ENCODE measurements at regions not wholly inside any gene's neighbourhood (a gene's known extent, or its start where the extent isn't known, plus 50 kb on each side); places are given as distances from the start of the nearest gene placed in this dataset.
"Not testable (repeated sequence)": the region's sequence is repeated elsewhere in the genome, so short reads cannot be mapped to it uniquely, and the experiment has no call there.

DNA sequence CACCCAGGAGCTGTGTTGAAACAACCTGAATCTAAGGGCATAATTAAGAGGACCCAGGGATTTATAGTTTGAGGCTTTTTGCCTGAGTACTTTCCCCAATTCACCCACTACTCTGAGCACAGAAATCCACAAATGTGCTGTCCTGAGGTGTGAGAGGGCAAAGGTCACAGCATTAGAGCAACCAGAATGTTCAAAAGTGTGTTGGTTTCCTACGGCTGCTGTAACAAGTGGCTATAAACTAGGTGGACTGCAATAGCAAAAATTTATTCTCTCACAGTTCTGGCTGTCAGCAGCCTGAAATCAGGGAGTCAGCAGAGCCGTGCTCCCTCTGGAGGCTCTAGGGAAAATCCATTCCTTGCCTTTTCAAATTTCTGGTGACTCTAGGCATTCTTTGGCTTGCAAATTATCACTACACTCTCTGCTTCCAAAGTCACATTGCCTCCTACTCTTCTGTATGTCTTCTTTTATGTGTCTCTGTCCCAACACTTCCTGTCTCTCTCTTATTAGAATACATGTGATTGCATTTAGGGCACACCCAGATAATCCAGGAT lies 91.4 kb upstream of the TACR1 start:
- DNase-seq (ENCODE audit: low spot score): no peak
- intact Hi-C loops (cut with DNase I): no loop called here

DNA sequence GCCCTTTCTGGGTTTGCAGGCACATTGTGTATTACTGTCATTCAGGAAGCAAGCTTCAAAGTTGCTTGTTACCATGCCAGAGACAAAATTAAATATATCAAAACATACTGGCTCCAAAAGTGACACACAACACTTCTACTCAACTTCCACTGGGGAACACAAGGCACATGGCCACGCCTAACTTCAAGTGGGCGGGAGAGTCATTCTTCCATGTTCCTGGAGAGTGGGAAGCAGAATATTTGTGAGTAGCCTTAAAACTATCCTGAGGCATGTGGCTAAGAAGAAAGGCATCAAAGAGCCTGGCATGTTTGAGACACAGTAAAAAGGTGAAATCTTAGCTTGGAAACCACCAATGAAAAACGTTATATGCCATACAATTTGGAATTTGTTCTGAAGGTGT lies 90.5 kb upstream of the TACR1 start:
- intact Hi-C loops (cut with DNase I): no loop called here
- DNase-seq (ENCODE audit: low spot score): no peak

DNA sequence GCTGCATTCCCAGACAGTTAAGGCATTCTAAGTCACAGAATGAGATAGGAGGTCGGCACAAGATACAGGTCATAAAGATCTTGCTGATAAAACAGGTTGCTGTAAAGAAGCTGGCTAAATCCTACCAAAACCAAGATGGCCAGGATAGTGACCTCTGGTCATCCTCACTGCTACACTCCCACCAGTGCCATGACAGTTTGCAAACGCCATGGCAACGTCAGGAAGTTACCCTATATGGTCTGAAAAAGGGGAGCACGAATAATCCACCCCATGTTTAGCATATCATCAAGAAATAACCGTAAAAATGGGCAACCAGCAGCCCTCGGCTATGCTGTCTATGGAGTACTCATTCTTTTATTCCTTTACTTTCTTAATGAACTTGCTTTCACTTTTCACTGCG lies 89.9 kb upstream of the TACR1 start:
- intact Hi-C loops (cut with DNase I); DNase-seq (ENCODE audit: low spot score): not testable (repeated sequence)

DNA sequence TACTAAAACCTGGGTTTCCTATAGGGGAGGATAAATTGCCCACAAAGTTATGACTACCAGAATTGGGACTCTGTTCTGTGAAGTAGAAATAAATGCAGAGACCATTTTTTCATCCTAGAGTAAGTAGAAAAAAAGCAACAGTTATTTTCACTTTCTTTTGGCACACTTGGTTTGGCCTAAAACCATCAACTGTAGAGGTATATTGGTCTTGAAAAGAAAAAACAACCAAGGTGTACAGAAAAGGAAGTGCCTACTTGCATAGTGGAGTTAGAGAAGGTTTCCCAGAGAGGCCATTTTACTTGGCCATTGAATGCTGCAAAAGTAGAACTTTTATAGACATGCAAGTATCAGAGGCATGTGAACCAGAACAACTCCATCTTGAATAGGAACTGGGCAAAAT lies 89.4 kb upstream of the TACR1 start:
- DNase-seq (ENCODE audit: low spot score): no peak
- intact Hi-C loops (cut with DNase I): no loop called here

DNA sequence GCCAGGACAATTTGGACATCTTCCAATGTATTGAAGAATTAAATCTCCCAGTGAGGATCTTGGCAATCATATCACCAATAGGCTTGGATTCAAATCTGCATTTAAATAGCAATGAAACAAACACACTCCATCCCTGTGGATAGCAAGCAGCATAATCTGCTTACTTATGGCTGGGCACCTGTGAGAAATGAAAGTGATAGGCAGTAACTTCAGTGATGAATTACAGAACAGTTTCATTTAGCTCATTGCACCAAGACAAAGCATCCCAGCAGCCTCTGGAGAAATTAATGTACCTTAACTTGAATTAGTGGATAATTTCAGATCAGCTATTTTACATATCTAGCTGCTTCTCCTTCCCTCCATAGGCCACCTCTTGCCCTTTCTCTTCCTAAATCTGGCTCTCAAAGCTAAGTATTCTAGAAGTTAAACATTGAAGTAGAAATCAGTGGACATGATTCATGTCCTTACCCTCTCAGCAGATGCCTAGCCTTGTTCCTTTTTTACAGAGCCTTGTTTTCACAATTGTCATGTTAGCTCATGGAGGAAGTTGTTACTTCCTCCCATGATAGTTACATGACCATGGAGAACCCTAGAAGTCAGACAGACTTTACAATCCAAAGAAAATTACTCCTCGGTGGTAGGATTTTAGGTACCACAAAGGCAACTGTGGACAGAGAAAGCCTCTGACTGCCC lies 88.5 kb upstream of the TACR1 start:
- intact Hi-C loops (cut with DNase I): no loop called here
- no peak for DNase-seq (ENCODE audit: low spot score)

DNA sequence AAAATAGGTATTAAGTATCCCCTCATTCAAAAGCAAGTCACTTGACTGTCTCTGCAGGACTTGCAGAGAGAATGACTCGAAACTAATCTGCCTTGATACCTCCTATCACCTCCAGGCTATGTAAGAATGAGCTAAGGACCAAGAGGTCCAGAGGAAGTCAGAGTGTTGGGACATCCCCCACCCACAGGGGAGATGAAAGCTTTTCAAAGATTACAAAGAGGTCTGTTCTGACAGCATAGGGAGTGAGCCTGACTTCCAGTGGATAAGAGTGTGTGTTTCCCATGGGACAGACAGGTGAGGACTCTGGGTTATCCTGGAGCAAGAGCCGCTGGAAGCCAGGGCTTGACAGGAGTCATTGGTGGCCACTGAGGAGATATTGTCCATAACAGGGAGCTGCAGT lies 85.0 kb upstream of the TACR1 start:
- intact Hi-C loops (cut with DNase I): no loop called here
- DNase-seq (ENCODE audit: low spot score): no peak

DNA sequence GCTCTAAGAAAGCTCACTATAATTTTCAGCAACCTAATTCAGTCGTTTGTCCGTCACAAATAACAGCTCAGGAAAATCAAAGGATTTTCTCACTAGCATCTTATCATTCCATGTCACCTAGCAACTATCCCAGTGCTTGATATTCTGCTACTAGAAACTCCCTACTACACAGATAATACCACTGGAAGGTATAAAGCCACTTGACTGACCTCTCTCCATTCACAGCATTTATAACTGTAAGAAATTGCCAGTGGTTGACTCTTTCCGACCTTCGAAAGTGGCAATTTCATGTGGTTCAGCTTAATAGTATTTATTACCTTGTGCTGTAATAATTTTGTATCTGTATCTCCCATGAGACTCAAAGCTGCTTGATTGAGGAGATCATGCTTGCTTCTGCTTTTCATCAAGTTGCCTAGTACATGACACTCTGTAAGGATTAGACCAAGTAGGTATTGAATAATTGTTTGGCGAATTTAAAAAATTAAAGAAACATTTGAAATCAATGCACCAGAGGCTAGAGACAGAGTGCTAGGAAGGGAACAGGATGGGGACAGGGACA lies 79.6 kb upstream of the TACR1 start:
- no peak for DNase-seq (ENCODE audit: low spot score)
- intact Hi-C loops (cut with DNase I): no loop called here

DNA sequence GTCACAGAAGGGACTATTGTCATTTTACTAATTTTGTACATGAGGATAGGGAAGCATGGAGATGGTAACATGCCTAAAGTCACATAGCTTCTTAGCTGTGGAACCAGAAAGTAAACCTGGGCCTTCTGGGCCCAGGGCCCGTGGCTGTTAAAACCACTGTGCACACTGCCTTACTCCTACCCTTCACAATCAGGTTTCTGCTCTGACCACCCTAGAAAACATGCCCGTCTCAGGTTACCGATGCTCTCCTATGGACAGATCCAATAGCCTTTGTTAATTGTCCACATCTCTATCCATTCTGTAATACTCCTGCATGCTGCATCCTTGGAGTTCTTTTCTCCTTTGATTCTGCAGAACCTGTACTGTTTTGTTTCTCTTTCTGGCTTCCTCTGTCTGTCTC lies 79.0 kb upstream of the TACR1 start:
- DNase-seq (ENCODE audit: low spot score): no peak
- intact Hi-C loops (cut with DNase I): no loop called here

DNA sequence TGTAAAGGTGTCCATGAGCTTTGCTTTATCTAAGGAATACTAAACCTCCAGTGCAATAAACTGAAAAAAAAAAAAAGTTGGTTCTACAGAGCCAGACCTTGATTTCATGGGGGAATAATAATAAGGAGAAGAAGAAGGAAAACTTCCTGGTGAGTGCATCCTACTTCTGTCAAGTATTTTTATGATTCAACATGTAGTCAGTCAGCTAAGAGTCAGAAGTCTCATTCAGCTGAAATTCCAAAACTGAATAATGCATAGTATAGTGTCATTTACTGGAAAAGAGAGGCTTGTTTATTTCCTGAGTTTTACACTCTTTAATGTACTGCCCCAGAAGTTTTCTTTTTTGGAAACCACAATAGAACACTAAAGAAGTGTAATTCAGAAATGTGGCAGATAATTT lies 77.8 kb upstream of the TACR1 start:
- intact Hi-C loops (cut with DNase I): no loop called here
- DNase-seq (ENCODE audit: low spot score): no peak

DNA sequence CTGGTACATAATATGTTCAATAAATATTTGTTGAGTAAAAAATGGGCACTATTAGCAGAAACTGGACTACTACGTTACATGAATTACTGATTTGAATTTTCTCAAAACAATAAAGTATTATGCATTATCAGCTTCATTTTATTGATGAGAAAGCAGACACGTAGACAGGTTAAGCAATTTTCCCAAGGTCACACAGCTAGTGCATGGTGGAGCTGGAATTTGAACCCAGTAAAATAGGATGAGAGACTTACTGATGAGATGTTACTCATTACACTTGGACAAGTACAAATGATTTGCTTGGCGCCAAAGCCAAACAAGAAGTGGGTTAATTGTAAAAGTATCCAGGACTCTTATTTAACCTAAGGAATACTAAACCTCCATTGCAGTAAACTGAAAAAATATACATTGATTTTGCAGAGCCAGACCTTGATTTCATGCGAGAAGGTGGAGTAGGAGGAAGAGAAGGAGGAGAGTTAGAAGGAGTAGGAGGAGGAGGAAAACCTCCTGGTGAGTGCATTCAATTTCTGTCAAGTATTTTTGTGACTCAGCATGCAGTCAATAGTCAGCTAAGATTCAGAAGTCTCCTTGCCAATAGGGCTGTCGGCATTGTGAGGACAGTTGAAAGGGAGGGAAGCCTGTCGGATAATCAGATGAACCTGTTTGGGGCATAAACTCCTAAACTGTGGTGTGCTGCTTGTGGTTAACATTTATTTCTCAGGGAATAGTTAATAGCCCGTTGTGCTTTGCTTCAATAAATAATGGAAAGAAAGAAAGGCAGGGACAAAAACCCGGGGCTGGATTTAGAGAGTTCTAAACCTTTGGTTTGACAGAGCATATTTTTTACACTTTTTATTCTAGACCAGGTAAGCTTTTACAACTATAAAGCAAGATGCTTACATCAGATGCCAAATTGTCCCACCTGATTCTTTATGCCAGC lies 77.0 kb upstream of the TACR1 start:
- no peak for DNase-seq (ENCODE audit: low spot score)
- intact Hi-C loops (cut with DNase I): no loop called here

DNA sequence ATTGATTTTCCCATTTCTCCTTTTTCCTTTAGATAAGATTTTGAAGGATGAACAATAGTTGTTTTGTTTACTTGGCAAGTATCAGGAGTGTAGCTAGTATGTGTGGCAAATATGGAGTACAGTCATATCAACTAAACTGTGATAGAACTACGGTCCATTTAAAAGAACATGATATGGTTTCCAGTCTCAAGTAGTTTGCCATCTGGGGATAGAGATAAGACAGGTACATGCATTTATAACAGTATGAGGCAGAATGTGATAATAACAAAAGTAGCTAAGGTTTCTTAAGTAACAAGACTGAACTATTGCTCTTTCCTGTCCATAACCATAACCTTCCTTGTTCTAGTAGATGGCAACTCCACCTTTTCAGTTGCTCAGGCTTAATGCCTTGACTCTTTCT lies 75.6 kb upstream of the TACR1 start:
- intact Hi-C loops (cut with DNase I): no loop called here
- no peak for DNase-seq (ENCODE audit: low spot score)

DNA sequence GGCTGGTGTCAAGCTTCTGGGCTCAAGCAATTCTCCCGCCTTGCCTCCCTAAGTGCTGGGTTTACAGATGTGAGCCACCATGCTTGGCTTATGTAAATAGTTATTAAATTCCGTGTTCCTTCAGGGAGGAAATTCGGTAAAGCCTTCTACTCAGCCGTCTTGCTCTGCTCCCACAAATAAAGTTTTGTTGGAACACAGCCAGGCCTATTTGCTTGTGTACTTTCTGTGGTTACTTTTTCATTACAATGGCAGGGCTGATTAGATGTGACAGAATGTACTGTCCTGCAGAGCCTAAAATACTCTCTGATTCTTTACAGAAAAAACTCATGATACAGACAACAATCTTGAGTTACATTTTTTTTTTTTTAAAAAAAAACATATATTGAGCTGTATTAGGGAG lies 68.8 kb upstream of the TACR1 start:
- DNase-seq (ENCODE audit: low spot score): no peak
- intact Hi-C loops (cut with DNase I): no loop called here

DNA sequence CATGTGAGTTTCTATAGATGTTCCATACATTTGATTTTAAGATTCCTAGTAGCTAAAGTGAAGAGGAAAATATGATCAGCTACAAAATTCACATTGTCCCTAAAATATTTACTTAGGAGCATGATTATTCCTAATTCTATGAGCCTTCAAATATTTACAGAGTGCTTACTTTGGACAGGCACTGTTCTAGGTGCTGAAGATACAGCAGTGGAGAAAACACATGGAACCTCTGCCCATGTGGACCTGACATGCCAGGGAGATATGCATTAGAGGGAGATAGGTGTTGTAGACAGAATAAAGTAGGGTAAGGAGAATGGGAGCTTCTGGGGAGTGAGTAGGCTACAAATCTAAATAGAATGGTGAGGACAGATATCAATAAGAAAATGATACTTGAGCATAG lies 62.6 kb upstream of the TACR1 start:
- intact Hi-C loops (cut with DNase I): no loop called here
- no peak for DNase-seq (ENCODE audit: low spot score)

DNA sequence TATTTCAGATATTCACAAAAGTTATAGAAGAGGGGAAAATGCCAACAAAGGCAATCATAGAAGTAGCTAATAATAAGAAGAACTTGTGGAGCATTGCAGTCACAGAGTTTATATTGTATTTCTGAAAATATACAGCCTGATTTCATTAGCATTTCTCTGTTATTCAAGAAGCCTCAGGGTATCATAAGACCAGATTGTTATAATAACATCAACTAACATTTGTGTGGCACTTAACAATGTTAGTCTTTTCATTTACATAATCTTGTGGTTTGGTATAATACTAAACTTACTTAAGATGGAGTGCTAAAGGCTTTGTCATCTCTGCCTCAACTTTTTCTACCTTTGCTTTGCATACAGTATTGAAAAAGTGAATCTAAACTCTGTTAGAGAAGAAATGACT lies 61.6 kb upstream of the TACR1 start:
- intact Hi-C loops (cut with DNase I): no loop called here
- no peak for DNase-seq (ENCODE audit: low spot score)

DNA sequence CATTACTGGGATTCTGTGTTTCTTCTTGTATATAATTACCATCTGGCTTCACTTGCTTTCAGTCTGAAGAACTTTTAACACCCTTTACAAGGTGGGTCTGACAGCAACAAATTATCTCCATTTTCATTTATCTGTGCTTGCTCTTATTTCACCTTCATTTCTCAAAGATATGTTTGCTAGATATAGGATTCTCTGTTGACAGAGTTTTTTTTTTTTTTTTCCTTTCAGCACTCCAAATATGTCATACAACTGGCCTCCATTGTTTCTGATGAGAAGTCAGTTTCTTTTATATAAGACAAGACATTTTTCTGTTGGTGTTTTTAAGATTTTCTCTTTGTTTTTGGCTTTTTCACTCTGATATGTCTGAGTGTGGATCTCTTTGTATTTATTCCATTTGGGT lies 59.3 kb upstream of the TACR1 start:
- intact Hi-C loops (cut with DNase I): no loop called here
- DNase-seq (ENCODE audit: low spot score): no peak

DNA sequence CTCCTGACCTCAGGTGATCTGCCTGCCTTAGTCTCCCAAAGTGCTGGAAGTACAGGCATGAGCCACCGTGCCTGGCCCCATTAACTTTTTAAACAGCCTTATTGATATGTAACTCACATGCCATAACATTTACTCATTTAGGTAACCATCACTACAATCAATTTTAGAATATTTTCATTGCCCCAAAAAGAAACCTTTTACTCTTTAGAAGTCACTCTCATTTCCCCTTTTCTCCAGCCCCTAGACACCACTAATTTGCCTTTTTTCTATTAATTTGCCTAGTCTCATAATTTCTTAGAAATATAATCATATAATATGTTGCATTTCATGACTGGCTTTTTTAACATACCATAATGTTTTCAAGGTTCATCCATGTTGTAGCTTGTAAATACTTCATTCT lies 57.2 kb upstream of the TACR1 start:
- intact Hi-C loops (cut with DNase I): no loop called here
- DNase-seq (ENCODE audit: low spot score): no peak

DNA sequence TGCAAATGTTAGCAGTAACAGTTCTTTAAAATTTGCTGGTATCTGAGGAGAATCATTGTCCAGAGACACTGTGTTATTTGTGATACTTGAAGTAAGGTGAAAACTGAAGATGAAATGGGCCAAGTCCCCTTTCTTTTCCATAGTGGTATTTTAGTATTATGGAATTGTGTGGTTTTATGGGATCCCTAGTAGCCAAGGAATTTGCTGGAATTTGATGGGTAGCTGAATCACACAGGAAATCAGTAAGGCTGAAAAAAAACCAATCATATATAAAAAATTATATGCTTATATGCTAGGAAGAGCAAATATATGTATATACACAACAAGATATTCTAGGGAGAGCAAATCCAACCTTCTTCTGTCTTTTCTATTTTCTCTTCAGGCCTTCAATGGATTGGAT lies 54.2 kb upstream of the TACR1 start:
- no peak for DNase-seq (ENCODE audit: low spot score)
- intact Hi-C loops (cut with DNase I): no loop called here

DNA sequence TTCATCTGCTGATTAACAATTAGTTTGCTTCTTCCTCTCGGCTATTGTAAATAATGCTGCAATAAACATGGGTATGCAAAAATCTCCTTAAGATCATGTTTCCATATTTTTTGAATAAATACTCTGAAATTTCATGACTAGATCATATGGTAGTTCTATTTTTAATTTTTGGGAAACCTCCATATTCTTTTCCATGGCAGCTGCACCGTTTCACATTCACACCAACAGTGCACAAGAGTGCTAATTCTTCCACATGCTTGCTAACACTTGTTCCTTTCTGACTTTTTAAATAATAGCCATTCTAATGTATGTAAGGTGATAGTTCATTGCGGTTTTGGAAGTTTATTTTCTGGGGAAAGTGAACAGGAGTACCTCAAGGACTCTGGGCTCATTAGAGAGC lies 52.6 kb upstream of the TACR1 start:
- DNase-seq (ENCODE audit: low spot score): no peak
- intact Hi-C loops (cut with DNase I): no loop called here

Measured in posterior vena cava (tissue), 2 donors.